ENCODE measurements at regions not wholly inside any gene's neighbourhood (a gene's known extent, or its start where the extent isn't known, plus 50 kb on each side); places are given as distances from the start of the nearest gene placed in this dataset.
"Not testable (repeated sequence)": the region's sequence is repeated elsewhere in the genome, so short reads cannot be mapped to it uniquely, and the experiment has no call there.

- DNase-seq = no peak
Observed at GRCh38 chr6:116982401-116982800, 105.4 kb downstream of the RFX6 start.

- DNase-seq = no peak
Observed at GRCh38 chr6:116983375-116983774, 106.3 kb downstream of the RFX6 start.

DNA sequence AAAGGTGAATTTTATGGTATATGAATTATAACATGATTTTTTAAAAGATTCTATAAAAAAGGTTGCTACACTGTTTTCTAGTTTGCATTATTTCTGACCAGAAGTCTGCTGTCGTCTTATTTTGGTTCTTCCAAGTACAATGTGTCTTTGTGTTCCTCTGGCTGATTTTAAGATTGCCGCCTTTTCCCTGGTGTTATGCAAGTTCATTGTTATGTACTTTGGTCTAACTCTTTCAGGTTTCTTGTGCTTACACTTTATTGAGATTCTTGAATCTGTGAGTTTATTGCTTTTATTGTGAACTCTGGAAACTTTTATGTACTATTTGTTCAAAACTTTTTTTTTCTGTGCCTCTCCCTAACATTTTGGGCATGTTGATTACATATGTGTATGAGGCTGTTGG lies 109.8 kb downstream of the RFX6 start:
- DNase-seq = no peak

DNA sequence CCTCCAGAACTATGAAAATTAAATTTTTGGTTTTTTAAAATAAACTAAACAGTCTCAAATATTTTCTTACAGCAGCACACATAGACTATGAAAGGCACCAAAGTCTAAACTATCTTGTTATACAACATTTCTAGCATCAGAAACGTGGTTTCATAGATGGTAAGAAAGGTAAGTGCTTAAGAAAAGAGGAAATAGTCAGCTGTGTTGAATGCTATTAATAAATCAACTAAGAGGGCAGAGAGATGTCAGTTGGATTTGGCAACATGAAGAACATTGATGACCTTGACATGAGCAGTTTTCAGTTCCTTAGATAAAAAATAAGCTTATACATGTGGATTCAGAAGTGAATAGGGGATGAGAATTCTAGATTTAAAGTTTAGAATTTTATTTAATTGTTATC lies 113.6 kb downstream of the RFX6 start:
- no peak for DNase-seq

DNA sequence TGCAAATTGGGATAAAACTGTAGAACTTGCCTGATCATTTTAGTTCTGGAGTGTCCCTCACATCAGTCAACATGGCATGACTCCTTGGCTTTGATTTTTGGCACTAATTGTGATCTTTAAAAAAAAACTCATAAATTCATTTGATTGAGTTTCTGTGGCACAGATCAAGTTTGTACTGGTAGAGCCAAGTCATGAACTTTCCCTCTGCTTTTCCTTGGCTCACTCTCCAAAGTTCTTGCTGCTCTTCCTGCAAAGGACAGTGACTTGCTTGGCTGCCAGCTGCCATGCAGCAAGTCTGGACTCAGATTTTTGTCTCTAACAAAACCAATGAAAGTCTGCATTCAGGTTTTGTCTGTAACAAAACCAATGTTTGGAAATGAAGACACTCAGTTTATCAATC lies 115.5 kb downstream of the RFX6 start:
- DNase-seq = no peak

DNA sequence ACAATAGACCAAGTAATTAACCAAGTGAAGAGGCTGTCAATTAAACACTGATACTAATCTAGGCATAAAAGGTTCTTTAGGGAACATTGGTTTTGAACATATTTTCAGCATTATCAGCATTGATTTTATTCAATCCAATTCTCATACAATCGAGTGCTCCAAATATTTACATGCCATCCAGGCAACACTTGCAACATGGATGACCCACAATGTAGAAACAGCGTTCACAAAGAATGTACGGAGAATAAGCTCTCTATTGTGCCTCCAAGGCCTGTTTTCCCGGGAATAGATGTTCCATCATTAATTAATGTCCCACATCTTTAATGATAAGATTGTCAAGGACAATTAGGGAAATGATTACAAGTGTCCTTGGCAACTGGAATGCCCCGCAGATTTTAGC lies 117.4 kb downstream of the RFX6 start:
- no peak for DNase-seq

GRCh38 chr6:116996842-116997241 lies 119.8 kb downstream of the RFX6 start:
- no peak for DNase-seq

DNA sequence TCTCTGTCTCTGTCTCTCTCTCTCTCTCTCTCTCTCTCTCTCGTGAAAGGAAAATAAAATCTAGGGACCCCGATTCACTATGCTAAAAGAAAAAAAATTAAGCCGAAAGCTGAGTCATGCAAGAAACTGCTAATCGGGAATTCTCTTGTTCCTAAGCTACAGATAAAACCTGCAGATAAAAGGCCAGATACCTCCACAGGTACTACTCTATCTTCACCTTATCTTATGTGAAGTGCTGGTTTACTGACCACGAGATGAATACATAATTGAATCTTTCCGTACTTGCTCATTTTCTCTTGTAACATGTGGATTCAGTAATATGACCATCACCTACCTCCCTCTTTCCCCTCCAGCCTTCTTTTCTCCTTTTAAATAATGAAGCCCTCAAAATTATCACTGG lies 120.5 kb downstream of the RFX6 start:
- no peak for DNase-seq

DNA sequence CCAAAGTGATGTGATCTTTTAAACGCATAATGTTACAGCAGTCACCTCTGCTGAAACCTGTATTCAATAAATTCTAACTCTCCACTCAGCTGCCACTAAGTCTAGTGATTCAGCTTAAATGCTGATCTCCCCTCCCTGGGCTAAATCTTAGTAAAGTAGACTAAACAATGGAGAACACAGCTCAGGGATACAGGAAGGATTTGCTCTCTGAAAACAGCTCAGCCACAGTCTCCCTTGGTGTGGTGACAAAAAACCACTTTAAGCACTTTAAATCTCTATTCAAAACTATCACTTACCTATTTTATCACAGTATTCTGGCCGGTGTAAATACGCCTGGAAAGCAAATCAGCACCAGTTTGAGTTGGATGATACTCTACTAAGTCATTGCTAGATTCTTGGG lies 130.6 kb downstream of the RFX6 start:
- no peak for DNase-seq

DNA sequence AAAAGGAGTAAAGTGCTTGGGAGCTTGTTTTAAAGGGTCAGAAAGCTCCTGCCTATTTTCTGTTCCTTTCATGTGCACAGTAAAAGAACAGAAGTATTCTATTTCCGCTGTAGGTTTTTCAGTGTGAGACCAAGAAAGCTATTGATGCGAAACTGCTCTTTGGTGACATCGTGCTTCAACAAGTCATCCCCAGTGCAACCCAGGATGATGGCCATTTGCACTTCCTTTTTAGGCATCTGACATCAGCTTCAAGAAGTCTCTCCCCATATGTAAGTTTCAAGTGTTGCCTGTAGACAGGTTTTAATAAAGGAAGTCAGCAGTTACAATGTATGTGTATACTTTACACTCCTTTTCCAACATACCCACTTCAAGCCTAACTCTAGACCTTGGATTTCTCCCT lies 131.6 kb downstream of the RFX6 start:
- no peak for DNase-seq

DNA sequence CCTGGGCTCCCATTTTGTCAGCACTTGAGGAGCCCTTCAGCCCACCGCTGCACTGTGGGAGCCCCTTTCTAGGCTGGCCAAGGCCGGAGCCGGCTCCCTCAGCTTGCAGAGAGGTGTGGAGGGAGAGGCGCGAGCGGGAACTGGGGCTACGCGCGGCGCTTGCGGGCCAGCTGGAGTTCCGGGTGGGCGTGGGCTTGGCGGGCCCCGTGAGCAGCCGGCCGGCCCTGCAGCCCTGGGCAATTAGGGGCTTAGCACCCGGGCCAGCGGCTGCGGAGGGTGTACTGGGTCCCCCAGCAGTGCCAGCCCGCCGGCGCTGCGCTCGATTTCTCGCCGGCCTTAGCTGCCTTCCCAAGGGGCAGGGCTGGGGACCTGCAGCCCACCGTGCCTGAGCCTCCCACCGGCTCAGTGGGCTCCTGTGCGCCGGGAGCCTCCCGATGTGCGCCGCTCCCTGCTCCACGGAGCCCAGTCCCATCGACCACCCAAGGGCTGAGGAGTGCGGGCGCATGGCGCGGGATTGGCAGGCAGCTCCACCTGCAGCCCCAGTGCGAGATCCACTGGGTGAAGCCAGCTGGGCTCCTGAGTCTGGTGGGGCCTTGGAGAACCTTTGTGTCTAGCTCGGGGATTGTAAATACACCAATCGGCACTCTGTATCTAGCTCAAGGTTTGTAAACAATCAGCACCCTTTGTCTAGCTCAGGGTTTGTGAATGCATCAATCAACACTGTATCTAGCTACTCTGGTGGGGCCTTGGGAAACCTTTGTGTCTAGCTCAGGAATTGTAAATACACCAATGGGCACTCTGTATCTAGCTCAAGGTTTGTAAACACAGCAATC lies 137.8 kb downstream of the RFX6 start:
- not testable (repeated sequence) for DNase-seq

GRCh38 chr6:117015474-117015804 lies 138.4 kb downstream of the RFX6 start:
- not testable (repeated sequence) for DNase-seq

- DNase-seq = no peak
Observed at GRCh38 chr6:117018771-117019170, 141.7 kb downstream of the RFX6 start.

- DNase-seq = no peak
Observed at GRCh38 chr6:117022774-117023173, 145.7 kb downstream of the RFX6 start.

- DNase-seq = no peak
Observed at GRCh38 chr6:117025310-117025709, 148.3 kb downstream of the RFX6 start.

GRCh38 chr6:117028256-117028655 lies 151.2 kb downstream of the RFX6 start:
- no peak for DNase-seq

DNA sequence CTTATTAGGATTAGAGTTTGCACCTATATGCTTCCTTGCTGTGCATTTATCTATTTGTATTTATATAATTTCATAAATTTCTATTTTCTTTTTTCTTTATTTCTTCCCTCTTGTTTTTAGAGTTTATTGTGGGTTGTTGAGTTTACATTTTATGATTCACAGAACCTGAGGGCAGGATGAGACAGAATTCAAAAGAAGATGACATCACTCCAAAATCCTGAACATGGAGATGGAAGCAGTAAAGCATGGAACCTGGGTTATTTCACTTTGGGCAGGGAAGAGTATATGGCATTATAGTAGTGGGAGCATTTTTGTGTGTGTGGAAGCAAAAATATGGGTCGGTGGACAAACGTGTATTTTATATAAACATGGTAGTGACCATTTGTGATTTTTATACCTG lies 157.5 kb downstream of the RFX6 start:
- no peak for DNase-seq

DNA sequence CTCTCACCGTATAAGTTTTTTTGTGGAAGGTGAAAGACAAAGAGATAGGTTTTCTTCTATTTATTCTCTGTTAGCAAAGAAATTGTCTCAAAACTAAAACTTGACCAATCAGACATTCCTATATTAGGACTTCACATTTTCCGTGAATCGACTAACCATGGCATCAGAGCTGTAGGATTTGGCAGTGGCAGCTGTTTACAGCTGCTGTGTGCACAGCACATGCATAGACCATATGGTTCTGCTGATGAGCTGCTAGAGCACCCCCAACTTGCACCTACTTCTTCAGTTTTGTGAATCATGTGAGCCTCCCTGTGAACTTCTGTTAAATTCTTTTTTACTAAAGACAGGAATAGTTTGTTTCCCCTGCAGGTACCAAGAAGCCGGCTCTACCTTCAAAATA lies 157.9 kb downstream of the RFX6 start:
- no peak for DNase-seq

GRCh38 chr6:117050301-117050700 lies 173.3 kb downstream of the RFX6 start:
- DNase-seq = no peak

DNA sequence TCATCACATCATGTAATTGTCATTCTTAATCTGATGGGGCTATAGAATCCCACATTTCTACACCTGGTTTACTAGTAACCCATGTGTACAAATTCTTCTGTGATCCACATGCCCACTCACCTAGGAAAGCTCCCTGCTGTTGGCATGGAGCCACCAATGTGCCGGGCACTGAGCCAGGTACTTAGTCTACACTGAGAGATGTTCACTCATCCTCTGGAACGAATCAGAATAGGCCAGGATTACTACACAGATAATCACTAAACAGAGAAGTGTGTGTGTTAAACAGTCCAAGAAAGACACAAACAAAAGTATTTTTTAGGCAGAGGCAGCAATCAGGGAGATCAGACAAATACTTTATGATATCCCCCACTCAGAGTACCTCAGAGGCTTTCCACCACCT lies 193.2 kb upstream of the VGLL2 start:
- no peak for DNase-seq

GRCh38 chr6:117072781-117073180 lies 192.6 kb upstream of the VGLL2 start:
- no peak for DNase-seq

DNA sequence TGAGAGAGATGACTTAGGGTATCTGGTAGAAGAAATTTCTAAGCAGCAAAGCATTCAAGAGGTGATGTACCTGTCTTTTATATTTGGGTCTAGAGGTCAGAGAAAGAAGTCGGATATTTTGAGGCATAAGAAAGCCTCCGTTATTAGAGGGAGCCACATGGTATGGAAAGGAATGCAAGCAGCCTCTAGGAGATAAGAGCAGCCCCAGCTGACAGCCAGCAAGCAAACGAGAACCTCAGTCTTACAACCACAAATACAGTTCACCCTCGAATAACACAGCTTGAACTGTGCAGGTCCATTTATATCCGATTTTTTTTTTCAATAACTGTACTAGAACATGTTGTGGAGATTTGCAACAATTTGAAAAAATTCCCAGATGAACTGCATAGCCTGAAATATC lies 190.7 kb upstream of the VGLL2 start:
- no peak for DNase-seq

- no peak for DNase-seq
Observed at GRCh38 chr6:117075218-117075617, 190.1 kb upstream of the VGLL2 start.

DNA sequence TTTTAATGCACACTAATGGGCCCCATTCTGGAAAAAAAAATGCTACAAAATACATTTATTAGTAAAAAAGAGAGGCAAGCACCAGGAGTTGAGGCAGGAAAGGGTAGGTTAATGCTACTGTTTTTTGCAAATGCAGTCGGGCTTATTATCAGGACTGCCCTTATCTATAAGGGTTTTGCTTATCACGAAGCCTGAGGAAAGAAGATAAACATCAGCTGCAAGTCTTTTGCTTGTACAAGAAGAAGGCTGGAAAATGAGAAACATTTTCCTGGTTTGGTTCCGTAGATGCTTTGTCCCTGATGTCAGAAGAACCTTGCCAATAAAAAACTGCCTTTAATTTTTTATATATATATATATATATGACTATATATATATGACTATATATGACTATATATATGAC lies 189.3 kb upstream of the VGLL2 start:
- DNase-seq = no peak

- DNase-seq = no peak
Observed at GRCh38 chr6:117077300-117077699, 188.1 kb upstream of the VGLL2 start.
